GM23338 (cell line): ENCODE measurements at regions not wholly inside any gene's neighbourhood (a gene's known extent, or its start where the extent isn't known, plus 50 kb on each side); places are given as distances from the start of the nearest gene placed in this dataset.

ENCODE experiments used
- CREB1 ChIP-seq: fragments of 250-450 bp; sonication (Bioruptor Pico); IDR thresholded peaks from 2 replicates; pipeline ENCODE4 v1.5.0; 2020; ENCODE audit warnings: low read depth, mild to moderate bottlenecking, moderate library complexity
- EZH2 ChIP-seq: fragments of 200-600 bp; sonication (generic); IDR thresholded peaks from one replicate; pipeline ENCODE4 v1.8.0; 2017; ENCODE audit warnings: antibody characterized with exemption, mild to moderate bottlenecking, low read depth; ENCODE audit not compliant: unreplicated experiment
- EZH2phosphoT487 ChIP-seq: fragments of 200-600 bp; sonication (generic); IDR thresholded peaks from one replicate; pipeline ENCODE4 v1.8.1; 2018; ENCODE audit warnings: antibody characterized with exemption; ENCODE audit not compliant: unreplicated experiment
- JUNB ChIP-seq: IDR thresholded peaks from one replicate; pipeline ENCODE4 v1.6.1; 2016; ENCODE audit warnings: antibody characterized with exemption; ENCODE audit not compliant: unreplicated experiment
- NANOG ChIP-seq: IDR thresholded peaks from 2 replicates; pipeline ENCODE4 v1.6.1; 2016; ENCODE audit warnings: antibody characterized with exemption, borderline replicate concordance
- POLR2AphosphoS5 ChIP-seq: IDR thresholded peaks from 2 replicates; pipeline ENCODE4 v1.6.1; 2016; ENCODE audit warnings: antibody characterized with exemption, low read depth
- REST ChIP-seq: IDR thresholded peaks from one replicate; pipeline ENCODE4 v1.6.1; 2018; ENCODE audit warnings: antibody characterized with exemption; ENCODE audit not compliant: unreplicated experiment
- STAT1 ChIP-seq: IDR thresholded peaks from one replicate; pipeline ENCODE4 v1.6.1; 2016; ENCODE audit warnings: antibody characterized with exemption; ENCODE audit not compliant: unreplicated experiment
- ZNF114 ChIP-seq: fragments of 250-450 bp; sonication (Bioruptor Pico); IDR thresholded peaks from 2 replicates; pipeline ENCODE4 v1.5.0; 2020; ENCODE audit warnings: mild to moderate bottlenecking, moderate library complexity
- ZNF331 ChIP-seq: fragments of 250-450 bp; sonication (Bioruptor Pico); IDR thresholded peaks from 2 replicates; pipeline ENCODE4 v1.5.0; 2020; ENCODE audit warnings: low read depth, mild to moderate bottlenecking, moderate library complexity
- TF ChIP-seq, protein P1 (sequence below), 2 experiments: fragments of 200-600 bp in 1 of 2; sonication (generic) in 1 of 2; conservative IDR thresholded peaks; 2 replicates each; pipeline versions ENCODE4 v1.5.1 to v1.6.1; 2016 to 2017; ENCODE audit warnings: antibody characterized with exemption in 2 of 2, low read depth in 2 of 2, mild to moderate bottlenecking in 2 of 2, moderate library complexity in 1 of 2

- TF ChIP-seq JUNB (no peak), REST (no peak), ZNF331 (CRISPR knock-in tag) (no peak), EZH2 (no peak), POLR2AphosphoS5 (no peak), CREB1 (CRISPR knock-in tag) (no peak), NANOG (no peak), EZH2phosphoT487 (no peak), STAT1 (no peak), ZNF114 (CRISPR knock-in tag) (no peak)
- TF ChIP-seq, protein P1, sequence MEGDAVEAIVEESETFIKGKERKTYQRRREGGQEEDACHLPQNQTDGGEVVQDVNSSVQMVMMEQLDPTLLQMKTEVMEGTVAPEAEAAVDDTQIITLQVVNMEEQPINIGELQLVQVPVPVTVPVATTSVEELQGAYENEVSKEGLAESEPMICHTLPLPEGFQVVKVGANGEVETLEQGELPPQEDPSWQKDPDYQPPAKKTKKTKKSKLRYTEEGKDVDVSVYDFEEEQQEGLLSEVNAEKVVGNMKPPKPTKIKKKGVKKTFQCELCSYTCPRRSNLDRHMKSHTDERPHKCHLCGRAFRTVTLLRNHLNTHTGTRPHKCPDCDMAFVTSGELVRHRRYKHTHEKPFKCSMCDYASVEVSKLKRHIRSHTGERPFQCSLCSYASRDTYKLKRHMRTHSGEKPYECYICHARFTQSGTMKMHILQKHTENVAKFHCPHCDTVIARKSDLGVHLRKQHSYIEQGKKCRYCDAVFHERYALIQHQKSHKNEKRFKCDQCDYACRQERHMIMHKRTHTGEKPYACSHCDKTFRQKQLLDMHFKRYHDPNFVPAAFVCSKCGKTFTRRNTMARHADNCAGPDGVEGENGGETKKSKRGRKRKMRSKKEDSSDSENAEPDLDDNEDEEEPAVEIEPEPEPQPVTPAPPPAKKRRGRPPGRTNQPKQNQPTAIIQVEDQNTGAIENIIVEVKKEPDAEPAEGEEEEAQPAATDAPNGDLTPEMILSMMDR (conservative IDR thresholded peaks at IDR 0.05; ENCODE audit: low read depth in 2 of 2), result no peak
Measured at GRCh38 chr2:121998751-121999150, 243.3 kb downstream of the TSN start.
